Stimulated activated CD4-positive, alpha-beta T cell treated with anti-CD3 and anti-CD28 coated beads, Interleukin-4, amount 100 ng/mL, for 48 hours (primary cell): ENCODE measurements at regions not wholly inside any gene's neighbourhood (a gene's known extent, or its start where the extent isn't known, plus 50 kb on each side); places are given as distances from the start of the nearest gene placed in this dataset.

Source experiments
- DNase-seq, 2 donors: peaks; one replicate each; pipeline ENCODE4 v3.0.0-alpha.2; 2020; ENCODE audit warnings: low read depth in 2 of 2

DNA sequence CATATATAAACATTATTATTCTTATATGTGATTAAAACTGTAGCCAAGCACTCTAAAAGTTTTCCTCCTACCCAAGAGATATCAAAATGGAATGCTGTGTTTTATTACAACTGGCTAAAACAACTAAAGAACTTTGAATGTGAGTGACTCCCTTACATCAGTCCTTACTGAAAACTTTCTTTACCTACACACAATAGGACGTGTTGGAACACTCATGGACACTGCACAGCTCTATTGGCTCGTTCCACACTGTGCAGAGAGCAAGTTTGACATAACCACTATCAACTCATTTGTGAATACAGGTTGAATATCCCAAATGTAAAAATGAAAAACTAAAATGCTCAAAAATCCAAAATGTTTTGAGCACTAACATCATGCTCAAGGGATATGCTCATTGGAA is 650.6 kb downstream of the SLC4A3 start:
- DNase-seq = no peak

DNA sequence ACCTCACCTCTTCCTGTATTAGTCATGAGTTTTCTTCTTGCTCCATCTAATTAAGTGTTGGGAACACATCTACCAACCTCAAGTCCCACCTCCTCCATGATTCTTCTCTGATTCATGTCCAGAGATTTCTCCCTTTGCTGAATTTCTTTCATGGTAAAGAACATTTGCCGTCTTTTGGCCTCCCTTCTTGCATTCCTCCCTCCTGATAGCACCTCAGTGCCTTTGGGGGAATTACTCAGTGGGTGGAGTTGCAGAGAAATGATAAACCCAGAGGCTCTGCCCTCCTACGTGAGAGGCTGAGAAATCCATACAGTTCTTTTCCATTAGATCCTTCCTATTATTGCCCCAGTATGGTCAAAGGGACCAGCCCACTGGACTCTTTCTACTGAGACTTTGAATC is 651.9 kb downstream of the SLC4A3 start:
- DNase-seq = no peak

DNA sequence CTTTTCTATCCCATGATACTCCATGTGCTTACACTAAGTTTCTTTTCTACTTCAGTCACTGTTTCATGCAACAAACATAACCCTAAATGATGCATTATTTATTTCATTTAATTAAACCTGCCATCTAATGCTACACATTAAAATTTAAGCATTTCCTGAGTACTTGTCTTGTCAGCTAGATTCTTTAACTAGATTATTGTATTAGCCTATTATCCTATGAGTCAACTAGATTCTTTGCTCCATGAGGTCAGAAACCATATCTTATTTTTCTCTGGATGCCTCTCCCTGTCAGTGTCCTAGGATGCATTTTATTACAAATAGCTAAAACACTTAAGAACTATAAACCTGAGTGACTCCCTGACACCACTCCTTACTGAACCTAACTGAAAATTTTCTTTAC is 652.4 kb downstream of the SLC4A3 start:
- no peak for DNase-seq

DNA sequence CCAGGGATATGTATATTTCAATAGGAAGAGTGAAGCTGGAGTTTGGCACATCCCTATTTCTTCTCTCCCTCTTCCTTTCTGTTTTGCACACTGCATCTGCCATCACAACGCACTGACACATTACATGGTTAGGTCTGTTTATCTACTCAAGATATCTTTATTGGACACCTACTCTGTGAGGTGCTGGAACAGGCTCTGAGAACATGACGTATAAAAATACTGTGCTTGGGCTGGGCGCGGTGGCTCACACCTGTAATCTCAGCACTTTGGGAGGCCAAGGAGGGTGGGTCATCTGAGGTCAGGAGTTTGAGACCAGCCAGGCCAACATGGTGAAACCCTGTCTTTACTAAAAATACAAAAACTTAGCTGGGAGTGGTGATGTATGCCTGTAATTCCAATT is 653.3 kb downstream of the SLC4A3 start:
- DNase-seq = no peak

DNA sequence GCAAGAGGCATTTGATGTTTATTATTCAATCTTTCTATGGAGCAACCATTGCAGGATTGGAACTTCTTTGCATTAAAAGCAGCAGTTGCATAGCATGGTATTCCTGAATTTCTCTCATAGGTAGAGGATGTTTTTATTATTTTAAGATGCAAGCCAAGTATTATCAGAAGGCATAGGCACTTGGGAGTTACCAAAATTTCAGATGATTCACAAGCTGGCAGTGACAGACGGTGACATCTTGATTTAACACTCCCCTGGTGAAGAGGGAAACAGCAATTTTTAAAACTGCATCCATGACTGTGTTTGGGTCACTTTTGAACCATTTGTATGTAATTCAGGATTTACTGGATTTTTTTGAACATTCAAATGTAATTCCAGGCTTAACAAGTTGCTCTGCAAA is 654.3 kb downstream of the SLC4A3 start:
- DNase-seq = no peak

DNA sequence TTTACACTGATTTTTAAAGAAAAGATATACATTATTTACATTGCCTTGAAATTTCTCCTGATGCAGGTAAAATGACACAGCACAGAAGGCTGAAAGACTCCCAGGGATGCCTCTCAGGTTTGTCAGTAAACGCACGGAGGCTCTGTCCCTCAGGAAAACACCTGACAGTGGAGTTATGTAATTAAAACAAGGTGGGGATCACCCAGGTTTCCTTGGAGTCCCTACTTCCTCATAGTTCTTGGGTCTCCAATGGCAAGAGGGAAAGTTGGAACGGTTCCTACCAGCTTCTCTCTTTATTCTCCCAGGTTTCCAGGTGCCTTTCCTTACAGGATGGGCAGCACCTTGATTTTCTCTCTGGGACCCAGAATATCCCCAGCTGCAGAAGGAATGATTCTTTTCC is 654.8 kb downstream of the SLC4A3 start:
- no peak for DNase-seq

- no peak for DNase-seq
These were observed 666.5 kb downstream of the SLC4A3 start for GRCh38 chr2:220293966-220294365.

- no peak for DNase-seq
These were observed 668.7 kb downstream of the SLC4A3 start for GRCh38 chr2:220296174-220296573.

DNA sequence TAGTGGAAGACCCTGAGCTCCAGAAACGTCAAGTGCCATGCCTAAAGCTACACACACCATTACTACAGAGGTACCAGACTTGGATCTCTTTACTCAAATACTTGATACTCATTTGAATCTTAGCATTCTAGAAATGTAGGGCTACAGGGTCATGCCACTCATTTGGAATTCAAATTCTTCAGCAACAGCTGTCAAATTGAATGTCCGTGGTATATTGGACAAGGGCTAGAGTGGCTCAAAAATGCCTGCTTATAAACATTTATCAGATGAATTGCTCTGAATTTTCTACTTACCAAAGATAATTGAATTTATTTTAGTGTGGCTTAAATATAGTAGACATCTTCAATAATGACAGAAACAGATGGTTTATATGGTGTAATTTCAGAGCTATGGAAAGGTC is 669.7 kb downstream of the SLC4A3 start:
- no peak for DNase-seq

DNA sequence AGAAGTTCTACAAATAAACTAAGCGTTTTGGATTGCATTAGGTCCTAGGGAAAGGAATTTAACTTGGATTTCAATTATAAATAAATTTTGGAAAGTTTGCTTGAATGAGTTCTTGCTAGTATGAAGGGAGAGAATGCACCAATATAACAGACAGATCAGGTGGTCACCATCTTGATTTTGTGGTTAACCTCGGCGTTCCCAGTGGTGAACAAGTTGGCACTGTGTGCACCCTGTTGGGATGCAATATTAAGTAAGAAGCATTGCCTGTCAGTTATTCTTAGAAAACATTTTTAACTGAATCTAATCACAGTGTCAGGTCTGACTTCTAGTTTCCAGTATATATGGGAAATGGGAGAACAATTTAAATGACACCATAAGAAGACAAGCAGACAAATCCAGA is 673.4 kb downstream of the SLC4A3 start:
- no peak for DNase-seq

DNA sequence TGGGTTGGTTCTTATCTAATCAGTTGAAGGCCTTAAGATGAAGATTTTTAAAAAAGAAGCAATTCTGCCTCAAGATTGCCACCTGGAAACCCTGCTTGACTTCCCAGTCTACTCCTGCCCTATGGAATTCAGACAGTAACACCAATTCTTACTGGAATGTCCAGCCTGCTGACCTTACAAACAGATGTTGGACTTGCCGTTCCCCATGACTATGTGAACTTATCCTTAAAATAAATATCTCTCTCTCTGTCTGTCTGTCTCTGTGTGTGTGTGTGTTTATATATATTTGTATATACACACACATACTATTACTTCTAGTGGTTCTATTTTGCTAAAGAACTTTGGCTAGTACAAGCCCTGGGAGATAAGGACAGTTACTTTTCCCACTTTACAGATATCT is 675.3 kb downstream of the SLC4A3 start:
- no peak for DNase-seq

DNA sequence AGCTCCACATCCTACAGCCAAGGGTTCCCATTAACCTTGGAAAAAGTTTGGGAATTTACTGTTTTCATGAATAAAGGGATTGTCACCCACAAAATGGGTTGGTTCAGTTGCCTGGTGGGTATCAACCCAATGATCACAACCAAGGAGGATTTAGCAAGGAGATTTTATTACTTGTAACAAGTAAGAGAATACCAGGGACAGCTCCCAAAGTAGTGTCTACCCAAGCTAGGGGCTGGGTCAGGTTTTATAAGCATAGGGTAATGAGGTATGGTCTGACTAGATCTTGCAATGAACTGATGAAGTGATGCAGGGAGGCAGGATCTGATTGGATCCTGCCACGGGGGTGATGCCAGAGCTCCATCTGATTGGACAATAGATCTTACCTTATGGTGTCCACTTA is 681.8 kb downstream of the SLC4A3 start:
- no peak for DNase-seq

GRCh38 chr2:220310451-220310861 is 683.0 kb downstream of the SLC4A3 start:
- DNase-seq = no peak

GRCh38 chr2:220315098-220315823 is 687.8 kb downstream of the SLC4A3 start:
- no peak for DNase-seq

DNA sequence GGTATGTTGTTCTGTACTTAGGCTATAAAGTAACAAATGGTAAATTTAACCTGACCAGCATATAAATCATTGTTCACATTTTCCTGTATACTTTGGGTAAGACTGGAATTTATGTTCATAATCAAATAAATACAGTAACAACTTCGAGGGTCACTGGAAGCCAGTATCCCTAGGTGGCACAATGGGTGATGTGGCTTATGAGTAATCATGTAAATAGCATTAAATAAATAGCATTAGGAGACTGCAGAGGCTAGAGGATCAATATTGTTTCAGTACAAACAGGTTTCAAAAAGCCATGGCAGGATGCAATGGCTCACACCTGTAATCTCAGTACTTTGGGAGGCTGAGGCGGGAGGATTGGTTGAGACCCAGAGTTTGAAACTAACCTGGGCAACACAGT is 690.6 kb downstream of the SLC4A3 start:
- no peak for DNase-seq

DNA sequence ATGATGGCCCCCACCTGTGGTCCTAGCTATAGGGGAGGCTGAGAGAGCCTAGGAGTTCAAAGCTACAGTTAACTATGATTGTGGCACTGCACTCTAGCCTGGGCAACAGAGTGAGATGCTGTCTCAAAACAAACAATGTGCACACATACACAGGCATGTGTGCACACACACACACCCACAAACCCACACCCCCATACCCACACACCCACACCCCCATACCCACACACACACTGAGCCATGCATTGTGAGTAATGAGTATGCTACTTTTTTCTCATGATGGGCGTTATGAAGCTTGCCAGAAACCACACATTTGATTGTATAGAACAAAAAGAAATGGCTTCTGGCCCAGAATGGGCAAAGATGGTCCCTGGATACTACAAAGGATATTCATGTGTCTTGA is 691.1 kb downstream of the SLC4A3 start:
- DNase-seq = no peak

DNA sequence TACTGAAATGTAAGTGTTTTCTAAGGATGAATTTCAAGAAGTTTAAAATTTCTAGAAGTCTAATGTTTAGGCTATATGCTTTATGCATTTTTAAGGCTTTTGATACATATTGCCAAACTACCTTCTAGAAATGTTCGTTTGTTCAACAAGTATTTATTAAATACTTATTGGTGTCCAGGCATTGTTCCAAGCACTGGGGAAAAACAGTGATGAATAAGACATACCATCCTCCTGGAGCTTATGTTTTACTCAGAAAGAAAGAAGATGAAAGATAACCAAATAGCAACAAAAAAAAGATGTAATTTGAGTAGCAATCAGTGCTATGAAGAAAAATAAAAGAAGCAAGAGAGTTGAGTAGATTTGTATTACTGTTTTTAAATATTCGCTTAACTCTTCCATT is 692.9 kb downstream of the SLC4A3 start:
- no peak for DNase-seq

- DNase-seq = no peak
These were observed 705.5 kb downstream of the SLC4A3 start for GRCh38 chr2:220332886-220333285.

GRCh38 chr2:220334210-220334609 is 706.8 kb downstream of the SLC4A3 start:
- DNase-seq = no peak

DNA sequence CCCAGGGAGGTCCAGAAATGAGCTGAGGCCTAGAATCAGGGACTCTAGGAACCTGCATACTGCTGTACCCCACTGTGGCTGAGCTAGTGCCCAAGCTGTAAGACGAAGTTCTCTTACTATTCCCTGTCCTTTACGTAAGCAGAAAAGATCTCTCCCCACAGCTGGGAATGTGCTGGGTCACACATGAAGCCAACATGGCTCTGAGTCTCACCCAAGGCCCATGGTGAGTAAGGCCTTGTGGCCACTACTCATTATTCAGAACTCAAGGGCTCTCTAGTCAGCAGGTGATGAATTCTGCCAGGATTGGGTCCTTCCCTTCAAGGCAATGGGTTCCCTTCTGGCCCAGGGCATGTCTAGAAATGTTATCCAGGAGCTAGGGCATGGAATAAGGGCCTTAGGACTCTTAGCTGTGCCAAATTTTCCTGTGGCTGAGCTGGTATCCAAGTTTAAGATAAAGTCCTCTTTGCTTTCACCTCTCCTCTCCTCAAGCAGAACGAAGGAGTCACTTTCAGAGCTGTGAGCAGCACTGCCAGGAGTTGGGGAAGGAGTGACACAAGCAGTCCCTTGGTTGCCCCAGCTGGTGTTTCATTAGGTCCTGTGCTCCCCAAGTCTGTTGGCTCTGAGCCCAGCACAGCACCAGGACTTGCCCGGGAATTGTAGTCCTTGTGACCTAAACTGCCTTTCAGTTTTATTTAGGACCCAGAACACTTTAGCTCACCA is 707.6 kb downstream of the SLC4A3 start:
- DNase-seq = no peak

DNA sequence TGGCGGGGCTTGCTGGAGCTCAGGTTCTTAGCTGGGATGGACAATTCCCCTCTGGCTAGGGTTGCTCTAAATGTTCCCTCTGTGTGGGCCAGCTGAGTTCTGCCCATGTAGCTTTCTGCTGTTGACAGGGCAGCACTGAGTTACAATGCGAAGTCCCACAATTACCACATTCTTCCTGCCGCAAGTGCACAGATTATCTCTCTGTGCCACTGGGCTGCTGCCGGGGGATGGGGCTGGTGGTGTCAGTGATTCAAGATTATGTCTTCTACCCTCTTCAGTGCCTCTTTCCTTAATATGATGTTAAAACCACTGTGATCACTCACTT is 708.1 kb downstream of the SLC4A3 start:
- DNase-seq = no peak

DNA sequence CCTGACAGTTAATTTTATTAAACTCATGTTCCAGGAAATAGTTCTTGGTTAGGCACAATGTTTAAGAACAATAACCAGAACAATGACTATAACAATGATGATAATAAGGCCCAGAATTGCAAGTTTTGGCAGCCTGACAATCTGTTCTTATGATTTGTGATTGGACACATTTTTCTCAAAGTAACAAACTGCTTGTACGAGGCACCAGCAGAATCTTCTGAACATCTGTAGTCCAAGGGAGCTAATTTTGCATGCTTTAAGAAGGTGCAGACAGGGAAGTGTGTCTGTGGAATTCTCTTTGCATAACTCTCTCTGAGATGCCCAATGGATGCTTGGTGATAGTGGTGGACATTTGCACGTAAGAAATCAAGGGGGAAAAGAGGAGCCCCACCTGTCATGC is 709.3 kb downstream of the SLC4A3 start:
- DNase-seq = no peak

DNA sequence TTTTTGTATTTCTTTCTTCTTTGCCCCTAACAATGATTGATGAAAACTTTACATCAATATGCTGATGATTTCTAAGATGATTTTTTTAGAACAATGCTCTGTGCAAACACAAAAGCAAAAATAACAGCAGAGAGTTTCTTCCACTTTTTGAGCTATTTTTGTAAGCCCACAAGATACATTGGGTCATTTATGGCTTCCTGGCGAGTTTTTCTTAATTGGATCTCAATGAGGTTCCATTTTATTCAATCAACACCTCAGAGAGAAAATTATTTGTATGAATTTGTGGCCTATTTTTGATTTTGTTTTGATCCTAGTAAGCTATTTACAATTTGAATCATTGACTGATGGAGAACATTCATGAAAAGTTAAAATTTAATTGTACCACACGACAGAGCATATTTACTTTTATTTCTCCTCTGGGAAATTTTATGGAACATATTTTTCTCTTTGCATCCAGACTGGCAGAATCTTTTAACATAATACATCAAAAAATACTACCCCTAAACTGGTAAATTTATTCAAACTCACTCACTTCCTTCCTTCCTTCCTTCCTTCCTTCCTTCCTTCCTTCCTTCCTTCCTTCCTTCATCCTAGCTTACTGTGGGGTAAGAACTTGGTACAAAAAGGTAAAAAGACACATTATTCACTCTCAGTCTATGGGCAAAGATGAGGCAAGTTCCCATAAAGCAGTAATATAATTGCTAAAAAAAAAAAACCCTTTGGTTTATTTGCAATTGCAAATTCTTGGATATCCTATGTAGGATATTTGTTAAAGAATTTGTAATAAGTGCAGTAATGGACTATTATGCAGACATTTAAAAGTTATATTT is 710.4 kb downstream of the SLC4A3 start:
- DNase-seq = no peak
